Panc1 (cell line): ENCODE measurements at regions not wholly inside any gene's neighbourhood (a gene's known extent, or its start where the extent isn't known, plus 50 kb on each side); places are given as distances from the start of the nearest gene placed in this dataset.
A peak's percentile ranks its signal among the peaks of the same experiment; 100 is the strongest.

ENCODE experiments used
- ATAC-seq: fragments of 200-7000 bp; cut with Tn5 transposase; 2 replicates; pipeline ENCODE4 v1.9.1; 2020; ENCODE audit warnings: mild to moderate bottlenecking, moderate library complexity
- BruUV-seq: library from RNA; stranded (reverse); fragments of 400-500 nt; replicated peaks from 2 replicates; lab custom pipeline; 2021; lab: Mats Ljungman, UMichigan
- CTCF ChIA-PET: fragments of 300-600 bp; sonication (Branson Sonifier 250); formaldehyde crosslinking; loops from one replicate; lab custom pipeline; 2022; ENCODE audit warnings: antibody characterized with exemption; lab: Charles Lee
- POLR2A ChIA-PET: fragments of 300-600 bp; sonication (Branson Sonifier 250); formaldehyde crosslinking; loops from one replicate; lab custom pipeline; 2022; ENCODE audit warnings: antibody characterized with exemption; lab: Charles Lee
- DNase-seq: peaks from one replicate; pipeline ENCODE4 v3.0.0-alpha.2; 2010; ENCODE audit warnings: low read depth, low spot score
- H3K27ac ChIP-seq: 2 replicates; pipeline ENCODE4 v1.5.1; 2011; ENCODE audit warnings: mild to moderate bottlenecking, low read length, inconsistent platforms
- H3K27me3 ChIP-seq: fragments of 200-500 bp; sonication (Bioruptor generic); 2 replicates; pipeline ENCODE4 v1.6.0; 2014; ENCODE audit warnings: low read length, inconsistent platforms; ENCODE audit not compliant: control insufficient read depth, insufficient read depth
- H3K36me3 ChIP-seq: fragments of 200-500 bp; sonication (Bioruptor generic); 2 replicates; pipeline ENCODE4 v1.5.1; 2014; ENCODE audit warnings: inconsistent platforms, mild to moderate bottlenecking, low read length, moderate library complexity; ENCODE audit not compliant: control insufficient read depth, insufficient read depth
- H3K4me1 ChIP-seq: 2 replicates; pipeline ENCODE4 v1.5.1; 2011; ENCODE audit warnings: inconsistent platforms, mild to moderate bottlenecking, low read length, moderate library complexity; ENCODE audit not compliant: control insufficient read depth, insufficient read depth
- H3K4me3 ChIP-seq, 2 experiments: 2 replicates each; pipeline ENCODE4 v1.5.1; 2011 to 2012; ENCODE audit warnings: low read depth in 2 of 2, low read length in 2 of 2, mild to moderate bottlenecking in 2 of 2, inconsistent platforms in 1 of 2, moderate library complexity in 1 of 2
- H3K9me3 ChIP-seq: fragments of 200-500 bp; sonication (Bioruptor generic); 2 replicates; pipeline ENCODE4 v1.5.1; 2014; ENCODE audit warnings: low read depth, mild to moderate bottlenecking, inconsistent platforms, low read length, moderate library complexity; ENCODE audit not compliant: control insufficient read depth, insufficient read depth
- CTCF ChIP-seq: fragments of 450-650 bp; IDR thresholded peaks from 2 replicates; pipeline ENCODE4 v1.5.1; 2017; ENCODE audit warnings: mild to moderate bottlenecking
- POLR2AphosphoS5 ChIP-seq: IDR thresholded peaks from 2 replicates; pipeline ENCODE4 v1.6.1; 2012; ENCODE audit warnings: mild to moderate bottlenecking, low read depth, low read length, moderate library complexity
- REST ChIP-seq, 2 experiments: IDR thresholded peaks; 2 replicates each; pipeline ENCODE4 v1.6.1; 2011 to 2012; ENCODE audit warnings: low read depth in 2 of 2, control low read depth in 1 of 2, low read length in 1 of 2, mild to moderate bottlenecking in 1 of 2, moderate library complexity in 1 of 2; ENCODE audit not compliant: insufficient read depth in 1 of 2
- SIN3A ChIP-seq: IDR thresholded peaks from 2 replicates; pipeline ENCODE4 v1.6.1; 2012; ENCODE audit warnings: low read depth, mild to moderate bottlenecking, low read length, moderate library complexity, borderline replicate concordance; ENCODE audit not compliant: insufficient read depth
- TCF7L2 ChIP-seq: IDR thresholded peaks from 2 replicates; pipeline ENCODE4 v1.6.1; 2011; ENCODE audit warnings: mild to moderate bottlenecking, low read depth, low read length, inconsistent platforms
- in situ Hi-C: cut with HindIII; loops from 2 replicates; pipeline ENCODE4 v1.10.0; 2016; ENCODE audit warnings: low sequenced_read_pairs, low pct_unique_long_range_greater_than_20kb
- intact Hi-C: fragments of 100-400 bp; cut with micrococcal nuclease; formaldehyde crosslinking; loops from one replicate; pipeline ENCODE4 v1.10.0; 2022; ENCODE audit not compliant: unreplicated experiment

- intact Hi-C loops, result no loop called here
- TF ChIP-seq POLR2AphosphoS5 (no peak), TCF7L2 (no peak), CTCF (no peak), SIN3A (no peak), REST (IDR thresholded peaks at IDR 0.05; ENCODE audit: insufficient read depth in 1 of 2, low read depth in 2 of 2, low read length in 1 of 2) (no peak)
- Histone ChIP-seq H3K4me1 (peaks cover 9% of the 10 kb centered on the region; the same call in 1 of the 2 replicates), H3K4me3 (no peak overlapping the region), H3K36me3 (no peaks in the 10 kb centered on the region), H3K27me3 (no peaks in the 10 kb centered on the region), H3K9me3 (peaks cover 6% of the 10 kb centered on the region; the same call in 1 of the 2 replicates), H3K27ac (no peak overlapping the region)
- in situ Hi-C loops, result no loop called here
- ChIA-PET POLR2A (no interaction called here), CTCF (no interaction called here)
- ATAC-seq (peak; percentile 72), DNase-seq (no peak)
- BruUV-seq, result no TSS peak
These were observed 90.5 kb upstream of the SVIL start for GRCh38 chr10:29725133-29725720.

GRCh38 chr10:29723726-29724125, 89.0 kb upstream of the SVIL start:
- ChIA-PET POLR2A (interaction anchor here (0.8 kb wide), 1 partner anchor 36 kb away, joined by 16 read pairs; no protein-coding TSS in a partner anchor), CTCF (no interaction called here)
- no peaks in the 10 kb centered on the region for H3K27me3 ChIP-seq
- no peak overlapping the region for H3K4me3 ChIP-seq
- no peak for DNase-seq
- no TSS peak for BruUV-seq
- no peak for TF ChIP-seq TCF7L2
- no peak for TF ChIP-seq SIN3A
- TF ChIP-seq POLR2AphosphoS5, result no peak
- no peak for TF ChIP-seq CTCF
- no peak for TF ChIP-seq REST (IDR thresholded peaks at IDR 0.05; ENCODE audit: insufficient read depth in 1 of 2, low read depth in 2 of 2, low read length in 1 of 2)
- intact Hi-C loops, result no loop called here
- H3K27ac ChIP-seq, result no peak overlapping the region
- in situ Hi-C loops, result no loop called here
- ATAC-seq, result no peak
- H3K36me3 ChIP-seq, result no peaks in the 10 kb centered on the region
- peaks cover 13% of the 10 kb centered on the region; the same call in 1 of the 2 replicates for H3K9me3 ChIP-seq
- H3K4me1 ChIP-seq, result peaks cover 9% of the 10 kb centered on the region; the same call in 1 of the 2 replicates
